ENCODE measurements at regions not wholly inside any gene's neighbourhood (a gene's known extent, or its start where the extent isn't known, plus 50 kb on each side); places are given as distances from the start of the nearest gene placed in this dataset.

GRCh38 chr7:23930312-23930711 lies 220.3 kb downstream of the STK31 start:
- TF ChIP-seq CTCF (IDR thresholded peaks at IDR 0.05; ENCODE audit: poor library complexity, severe bottlenecking) (no peak), SMC3 (conservative IDR thresholded peaks at IDR 0.05; ENCODE audit: poor library complexity) (no peak), EP300 (conservative IDR thresholded peaks at IDR 0.05; ENCODE audit: poor library complexity, severe bottlenecking) (no peak), POLR2AphosphoS5 (IDR thresholded peaks at IDR 0.05) (no peak), TAF1 (IDR thresholded peaks at IDR 0.05; ENCODE audit: low read depth) (no peak), EZH2 (IDR thresholded peaks at IDR 0.05; ENCODE audit: borderline replicate concordance, insufficient read depth, low read length, poor library complexity, severe bottlenecking) (no peak), MXI1 (conservative IDR thresholded peaks at IDR 0.05; ENCODE audit: poor library complexity, severe bottlenecking) (no peak)
- TF ChIP-seq, protein P1, sequence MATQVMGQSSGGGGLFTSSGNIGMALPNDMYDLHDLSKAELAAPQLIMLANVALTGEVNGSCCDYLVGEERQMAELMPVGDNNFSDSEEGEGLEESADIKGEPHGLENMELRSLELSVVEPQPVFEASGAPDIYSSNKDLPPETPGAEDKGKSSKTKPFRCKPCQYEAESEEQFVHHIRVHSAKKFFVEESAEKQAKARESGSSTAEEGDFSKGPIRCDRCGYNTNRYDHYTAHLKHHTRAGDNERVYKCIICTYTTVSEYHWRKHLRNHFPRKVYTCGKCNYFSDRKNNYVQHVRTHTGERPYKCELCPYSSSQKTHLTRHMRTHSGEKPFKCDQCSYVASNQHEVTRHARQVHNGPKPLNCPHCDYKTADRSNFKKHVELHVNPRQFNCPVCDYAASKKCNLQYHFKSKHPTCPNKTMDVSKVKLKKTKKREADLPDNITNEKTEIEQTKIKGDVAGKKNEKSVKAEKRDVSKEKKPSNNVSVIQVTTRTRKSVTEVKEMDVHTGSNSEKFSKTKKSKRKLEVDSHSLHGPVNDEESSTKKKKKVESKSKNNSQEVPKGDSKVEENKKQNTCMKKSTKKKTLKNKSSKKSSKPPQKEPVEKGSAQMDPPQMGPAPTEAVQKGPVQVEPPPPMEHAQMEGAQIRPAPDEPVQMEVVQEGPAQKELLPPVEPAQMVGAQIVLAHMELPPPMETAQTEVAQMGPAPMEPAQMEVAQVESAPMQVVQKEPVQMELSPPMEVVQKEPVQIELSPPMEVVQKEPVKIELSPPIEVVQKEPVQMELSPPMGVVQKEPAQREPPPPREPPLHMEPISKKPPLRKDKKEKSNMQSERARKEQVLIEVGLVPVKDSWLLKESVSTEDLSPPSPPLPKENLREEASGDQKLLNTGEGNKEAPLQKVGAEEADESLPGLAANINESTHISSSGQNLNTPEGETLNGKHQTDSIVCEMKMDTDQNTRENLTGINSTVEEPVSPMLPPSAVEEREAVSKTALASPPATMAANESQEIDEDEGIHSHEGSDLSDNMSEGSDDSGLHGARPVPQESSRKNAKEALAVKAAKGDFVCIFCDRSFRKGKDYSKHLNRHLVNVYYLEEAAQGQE (IDR thresholded peaks at IDR 0.05; ENCODE audit: borderline replicate concordance) = no peak
